Nephron progenitor cell (in vitro differentiated cells): ENCODE measurements at regions not wholly inside any gene's neighbourhood (a gene's known extent, or its start where the extent isn't known, plus 50 kb on each side); places are given as distances from the start of the nearest gene placed in this dataset.
"Not testable (repeated sequence)": the region's sequence is repeated elsewhere in the genome, so short reads cannot be mapped to it uniquely, and the experiment has no call there.

Experiments
- DNase-seq: peaks from one replicate; pipeline ENCODE4 v3.0.0; 2021
- H3K27ac Mint-ChIP-seq: 2 replicates; pipeline ENCODE4 v1.8.0; 2021; ENCODE audit warnings: mild to moderate bottlenecking, moderate library complexity, mixed read lengths
- H3K27me3 Mint-ChIP-seq: 2 replicates; pipeline ENCODE4 v1.8.0; 2021; ENCODE audit warnings: mild to moderate bottlenecking, low read depth, mixed read lengths; ENCODE audit not compliant: poor library complexity
- H3K36me3 Mint-ChIP-seq: 2 replicates; pipeline ENCODE4 v1.8.0; 2021; ENCODE audit warnings: low read depth, mixed read lengths
- H3K4me1 Mint-ChIP-seq: 2 replicates; pipeline ENCODE4 v1.8.0; 2021; ENCODE audit warnings: mixed read lengths
- H3K4me3 Mint-ChIP-seq: 2 replicates; pipeline ENCODE4 v1.8.0; 2021; ENCODE audit warnings: mild to moderate bottlenecking, moderate library complexity, mixed read lengths
- H3K9me3 Mint-ChIP-seq: 2 replicates; pipeline ENCODE4 v1.8.0; 2021; ENCODE audit warnings: mild to moderate bottlenecking, moderate library complexity, mixed read lengths
- CTCF ChIP-seq: fragments of 200-600 bp; sonication (generic); IDR thresholded peaks from 2 replicates; pipeline ENCODE4 v1.5.0; 2021; ENCODE audit warnings: antibody characterized with exemption

- no peak overlapping the region for H3K4me3 Mint-ChIP-seq
- H3K27me3 Mint-ChIP-seq, result peaks cover 2% of the 10 kb centered on the region
- H3K9me3 Mint-ChIP-seq, result peaks cover 8% of the 10 kb centered on the region
- no peaks in the 10 kb centered on the region for H3K36me3 Mint-ChIP-seq
- TF ChIP-seq CTCF, result no peak
- peaks cover 5% of the 10 kb centered on the region for H3K4me1 Mint-ChIP-seq
- H3K27ac Mint-ChIP-seq, result no peak overlapping the region
- DNase-seq, result no peak
These were observed 377.6 kb upstream of the MDGA2 start for GRCh38 chr14:48052973-48053372.

- peaks cover 9% of the 10 kb centered on the region for H3K36me3 Mint-ChIP-seq
- no peaks in the 10 kb centered on the region for H3K4me1 Mint-ChIP-seq
- TF ChIP-seq CTCF, result no peak
- DNase-seq, result no peak
- no peak overlapping the region for H3K4me3 Mint-ChIP-seq
- H3K9me3 Mint-ChIP-seq, result peaks cover 30% of the 10 kb centered on the region
- no peak overlapping the region for H3K27ac Mint-ChIP-seq
- no peaks in the 10 kb centered on the region for H3K27me3 Mint-ChIP-seq
These were observed 360.4 kb upstream of the MDGA2 start for GRCh38 chr14:48035836-48036235.

DNA sequence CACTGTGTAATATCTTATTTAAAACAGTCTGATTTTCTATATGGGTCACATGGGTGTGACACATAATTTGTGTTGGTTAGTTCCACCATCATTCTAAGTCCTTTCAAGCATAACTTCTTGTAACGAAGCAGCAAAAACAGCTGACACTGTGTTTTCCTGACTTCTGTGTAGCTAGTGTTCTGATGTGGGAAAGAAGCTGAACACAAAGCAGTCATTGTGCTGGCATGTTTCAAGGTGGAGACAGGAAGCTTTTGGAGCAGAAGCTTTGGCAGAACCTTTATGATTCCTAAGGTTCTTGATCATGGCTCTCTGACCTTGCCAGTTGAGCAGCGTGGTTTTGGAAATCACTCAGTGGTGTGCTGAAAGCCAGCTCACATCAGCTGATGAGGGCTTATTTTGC is 351.7 kb upstream of the MDGA2 start:
- Mint-ChIP-seq H3K9me3 (peaks cover 15% of the 10 kb centered on the region), H3K4me3 (no peak overlapping the region), H3K36me3 (no peaks in the 10 kb centered on the region), H3K27me3 (no peaks in the 10 kb centered on the region), H3K27ac (no peak overlapping the region), H3K4me1 (no peaks in the 10 kb centered on the region)
- no peak for TF ChIP-seq CTCF
- DNase-seq, result no peak

DNA sequence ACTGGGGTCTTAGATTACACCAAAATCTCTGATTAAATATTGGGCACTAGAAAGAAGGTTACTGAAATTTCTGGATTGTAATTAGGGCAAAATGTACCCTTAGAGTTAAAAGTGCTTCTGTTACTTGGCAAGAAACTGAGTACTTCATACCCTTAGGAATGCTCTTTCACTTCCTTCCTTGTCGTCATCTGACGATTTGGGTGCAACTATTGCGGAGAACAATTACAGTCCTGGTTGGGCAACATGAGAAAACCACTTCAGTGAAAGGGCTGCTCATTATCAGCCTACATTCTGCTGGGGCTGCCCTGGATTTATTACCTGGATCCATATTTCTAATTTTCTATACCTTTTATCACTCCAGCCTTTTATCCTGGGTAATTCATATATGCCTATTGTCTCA is 348.5 kb upstream of the MDGA2 start:
- Mint-ChIP-seq H3K9me3 (no peaks in the 10 kb centered on the region), H3K4me1 (no peaks in the 10 kb centered on the region), H3K27me3 (no peaks in the 10 kb centered on the region), H3K27ac (no peak overlapping the region), H3K36me3 (no peaks in the 10 kb centered on the region), H3K4me3 (no peak overlapping the region)
- TF ChIP-seq CTCF, result no peak
- DNase-seq, result no peak

- not testable (repeated sequence) for H3K36me3 Mint-ChIP-seq, H3K9me3 Mint-ChIP-seq, H3K27ac Mint-ChIP-seq, H3K27me3 Mint-ChIP-seq
- peak; percentile 8 for DNase-seq
- H3K4me1 Mint-ChIP-seq, result peaks cover 21% of the 10 kb centered on the region
- peak overlapping the region; percentile 56 for H3K4me3 Mint-ChIP-seq
These were observed 336.1 kb upstream of the MDGA2 start for GRCh38 chr14:48011484-48011883.

GRCh38 chr14:48008646-48009045 is 333.2 kb upstream of the MDGA2 start:
- no peak for DNase-seq
- no peak overlapping the region for H3K27ac Mint-ChIP-seq
- peaks cover 21% of the 10 kb centered on the region for H3K4me1 Mint-ChIP-seq

More at GRCh38 chr14:48008646-48009045, 333.2 kb upstream of the MDGA2 start:
- Mint-ChIP-seq H3K36me3 (no peaks in the 10 kb centered on the region), H3K4me3 (no peak overlapping the region), H3K27me3 (no peaks in the 10 kb centered on the region), H3K9me3 (no peaks in the 10 kb centered on the region)
- TF ChIP-seq CTCF, result no peak
